ENCODE measurements at regions not wholly inside any gene's neighbourhood (a gene's known extent, or its start where the extent isn't known, plus 50 kb on each side); places are given as distances from the start of the nearest gene placed in this dataset.

GRCh38 chr14:84080944-84081343, 1449.0 kb upstream of the FLRT2 start:
- no peak for DNase-seq (ENCODE audit: low read depth)
- TF ChIP-seq CTCF (IDR thresholded peaks at IDR 0.05; ENCODE audit: control insufficient read depth, insufficient read depth, low read depth, low read length, missing control alignments): no peak
- no peak overlapping the region for H3K4me3 ChIP-seq (ENCODE audit: control insufficient read depth, low read depth, low read length)

- H3K4me3 ChIP-seq (ENCODE audit: control insufficient read depth, low read depth, low read length): no peak overlapping the region
- no peak for DNase-seq (ENCODE audit: low read depth)
- no peak for TF ChIP-seq CTCF (IDR thresholded peaks at IDR 0.05; ENCODE audit: control insufficient read depth, insufficient read depth, low read depth, low read length, missing control alignments)
These were observed 1445.8 kb upstream of the FLRT2 start for GRCh38 chr14:84084056-84084630.

GRCh38 chr14:84085493-84085892, 1444.5 kb upstream of the FLRT2 start:
- no peak overlapping the region for H3K4me3 ChIP-seq (ENCODE audit: control insufficient read depth, low read depth, low read length)
- no peak for TF ChIP-seq CTCF (IDR thresholded peaks at IDR 0.05; ENCODE audit: control insufficient read depth, insufficient read depth, low read depth, low read length, missing control alignments)
- no peak for DNase-seq (ENCODE audit: low read depth)

GRCh38 chr14:84086714-84087113, 1443.2 kb upstream of the FLRT2 start:
- no peak overlapping the region for H3K4me3 ChIP-seq (ENCODE audit: control insufficient read depth, low read depth, low read length)
- no peak for DNase-seq (ENCODE audit: low read depth)
- TF ChIP-seq CTCF (IDR thresholded peaks at IDR 0.05; ENCODE audit: control insufficient read depth, insufficient read depth, low read depth, low read length, missing control alignments): no peak

GRCh38 chr14:84087986-84088531, 1441.9 kb upstream of the FLRT2 start:
- no peak for TF ChIP-seq CTCF (IDR thresholded peaks at IDR 0.05; ENCODE audit: control insufficient read depth, insufficient read depth, low read depth, low read length, missing control alignments)
- H3K4me3 ChIP-seq (ENCODE audit: control insufficient read depth, low read depth, low read length): no peak overlapping the region
- DNase-seq (ENCODE audit: low read depth): no peak

- no peak overlapping the region for H3K4me3 ChIP-seq (ENCODE audit: control insufficient read depth, low read depth, low read length)
- no peak for TF ChIP-seq CTCF (IDR thresholded peaks at IDR 0.05; ENCODE audit: control insufficient read depth, insufficient read depth, low read depth, low read length, missing control alignments)
- DNase-seq (ENCODE audit: low read depth): no peak
These were observed 1439.1 kb upstream of the FLRT2 start for GRCh38 chr14:84090837-84091236.
